ENCODE measurements at regions not wholly inside any gene's neighbourhood (a gene's known extent, or its start where the extent isn't known, plus 50 kb on each side); places are given as distances from the start of the nearest gene placed in this dataset.

DNA sequence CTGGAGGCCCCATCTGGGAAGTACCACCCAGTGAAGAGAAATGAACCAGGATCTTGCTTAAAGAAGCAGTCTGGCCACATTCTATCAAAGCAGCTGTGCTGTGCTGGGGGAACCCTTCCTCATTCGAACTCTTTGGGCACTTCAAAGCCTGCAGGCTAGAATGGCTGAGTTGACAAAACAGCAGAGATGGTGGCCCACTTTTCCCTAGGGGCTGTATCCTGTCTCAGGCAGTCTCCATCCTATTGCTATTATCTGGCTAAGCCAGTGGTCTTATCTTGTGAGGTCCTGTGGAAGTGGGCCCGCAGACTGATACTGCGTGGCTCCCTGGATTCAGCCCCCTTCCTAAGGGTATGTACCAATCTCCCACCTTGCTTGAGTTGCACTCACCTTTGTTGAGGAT lies 114.3 kb downstream of the VSIG4 start:
- intact Hi-C loops (cut with micrococcal nuclease) = no loop called here
- Histone ChIP-seq H3K9ac (ENCODE audit: low read length) (no peak overlapping the region), H3K79me2 (ENCODE audit: insufficient read depth, low read length) (no peaks in the 10 kb centered on the region), H2AFZ (ENCODE audit: low read depth, low read length, poor library complexity, severe bottlenecking) (no peak overlapping the region), H3K4me1 (ENCODE audit: control insufficient read depth in 1 of 2, insufficient read depth in 2 of 2, low read length in 2 of 2) (peaks cover 0 to 46% of the 10 kb centered on the region in 2 experiments; a peak in 2 of 4 replicates), H3K9me2 (ENCODE audit: insufficient read depth) (no peaks in the 10 kb centered on the region), H3K36me3 (ENCODE audit: control insufficient read depth in 1 of 2, insufficient read depth in 2 of 2, low read length in 2 of 2) (no peaks in the 10 kb centered on the region), H3K27ac (ENCODE audit: low read depth, low read length) (no peak overlapping the region), H3K4me2 (ENCODE audit: low read length) (no peak overlapping the region), H3K4me3 (replicated peaks in 1 of 2; ENCODE audit: low read depth in 1 of 2, low read length in 2 of 2) (no peak overlapping the region), H3K27me3 (ENCODE audit: insufficient read depth, low read length) (no peaks in the 10 kb centered on the region), H4K20me1 (ENCODE audit: insufficient read depth) (no peaks in the 10 kb centered on the region), H3K9me3 (ENCODE audit: control insufficient read depth in 1 of 2, insufficient read depth in 1 of 2, low read depth in 1 of 2, low read length in 2 of 2) (no peaks in the 10 kb centered on the region)
- TF ChIP-seq ZNF274 (IDR thresholded peaks at IDR 0.05; ENCODE audit: low read depth, low read length) (no peak), POLR2A (IDR thresholded peaks at IDR 0.05; ENCODE audit: borderline replicate concordance, extremely low read depth, insufficient read depth, insufficient read length) (no peak), CBX3 (IDR thresholded peaks at IDR 0.05; ENCODE audit: low read depth) (no peak), RAD21 (IDR thresholded peaks at IDR 0.05; ENCODE audit: low read depth) (no peak), EGR1 (IDR thresholded peaks at IDR 0.05; ENCODE audit: low read depth) (no peak), FOSL1 (IDR thresholded peaks at IDR 0.05; ENCODE audit: low read depth) (no peak), CEBPB (IDR thresholded peaks at IDR 0.05; ENCODE audit: low read depth) (no peak), SP1 (IDR thresholded peaks at IDR 0.05; ENCODE audit: low read depth) (no peak), ZFX (IDR thresholded peaks at IDR 0.05) (no peak), ELF1 (IDR thresholded peaks at IDR 0.05; ENCODE audit: borderline replicate concordance, low read depth) (no peak), EZH2phosphoT487 (IDR thresholded peaks at IDR 0.05; ENCODE audit: borderline replicate concordance) (no peak)
- TF ChIP-seq, protein P1, sequence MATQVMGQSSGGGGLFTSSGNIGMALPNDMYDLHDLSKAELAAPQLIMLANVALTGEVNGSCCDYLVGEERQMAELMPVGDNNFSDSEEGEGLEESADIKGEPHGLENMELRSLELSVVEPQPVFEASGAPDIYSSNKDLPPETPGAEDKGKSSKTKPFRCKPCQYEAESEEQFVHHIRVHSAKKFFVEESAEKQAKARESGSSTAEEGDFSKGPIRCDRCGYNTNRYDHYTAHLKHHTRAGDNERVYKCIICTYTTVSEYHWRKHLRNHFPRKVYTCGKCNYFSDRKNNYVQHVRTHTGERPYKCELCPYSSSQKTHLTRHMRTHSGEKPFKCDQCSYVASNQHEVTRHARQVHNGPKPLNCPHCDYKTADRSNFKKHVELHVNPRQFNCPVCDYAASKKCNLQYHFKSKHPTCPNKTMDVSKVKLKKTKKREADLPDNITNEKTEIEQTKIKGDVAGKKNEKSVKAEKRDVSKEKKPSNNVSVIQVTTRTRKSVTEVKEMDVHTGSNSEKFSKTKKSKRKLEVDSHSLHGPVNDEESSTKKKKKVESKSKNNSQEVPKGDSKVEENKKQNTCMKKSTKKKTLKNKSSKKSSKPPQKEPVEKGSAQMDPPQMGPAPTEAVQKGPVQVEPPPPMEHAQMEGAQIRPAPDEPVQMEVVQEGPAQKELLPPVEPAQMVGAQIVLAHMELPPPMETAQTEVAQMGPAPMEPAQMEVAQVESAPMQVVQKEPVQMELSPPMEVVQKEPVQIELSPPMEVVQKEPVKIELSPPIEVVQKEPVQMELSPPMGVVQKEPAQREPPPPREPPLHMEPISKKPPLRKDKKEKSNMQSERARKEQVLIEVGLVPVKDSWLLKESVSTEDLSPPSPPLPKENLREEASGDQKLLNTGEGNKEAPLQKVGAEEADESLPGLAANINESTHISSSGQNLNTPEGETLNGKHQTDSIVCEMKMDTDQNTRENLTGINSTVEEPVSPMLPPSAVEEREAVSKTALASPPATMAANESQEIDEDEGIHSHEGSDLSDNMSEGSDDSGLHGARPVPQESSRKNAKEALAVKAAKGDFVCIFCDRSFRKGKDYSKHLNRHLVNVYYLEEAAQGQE (IDR thresholded peaks at IDR 0.05; ENCODE audit: low read depth) = no peak
- TF ChIP-seq, protein P2, sequence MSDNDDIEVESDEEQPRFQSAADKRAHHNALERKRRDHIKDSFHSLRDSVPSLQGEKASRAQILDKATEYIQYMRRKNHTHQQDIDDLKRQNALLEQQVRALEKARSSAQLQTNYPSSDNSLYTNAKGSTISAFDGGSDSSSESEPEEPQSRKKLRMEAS (IDR thresholded peaks at IDR 0.05) = no peak
- TF ChIP-seq, protein P3, sequence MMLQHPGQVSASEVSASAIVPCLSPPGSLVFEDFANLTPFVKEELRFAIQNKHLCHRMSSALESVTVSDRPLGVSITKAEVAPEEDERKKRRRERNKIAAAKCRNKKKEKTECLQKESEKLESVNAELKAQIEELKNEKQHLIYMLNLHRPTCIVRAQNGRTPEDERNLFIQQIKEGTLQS (IDR thresholded peaks at IDR 0.05) = no peak
- BruUV-seq (replicated peaks) = no TSS peak
- DNase-seq (ENCODE audit: low read depth, low spot score) = no peak
- ChIA-PET CTCF (no interaction called here), RAD21 (ENCODE audit: low non-redundant PET in 1 of 2, low total read pairs in 2 of 2, uncharacterized antibody in 2 of 2, unreplicated experiment in 2 of 2) (no interaction called here), POLR2A (no interaction called here)
- no peak for ATAC-seq
